GM12874 (cell line): ENCODE measurements at regions not wholly inside any gene's neighbourhood (a gene's known extent, or its start where the extent isn't known, plus 50 kb on each side); places are given as distances from the start of the nearest gene placed in this dataset.

Source experiments
- TF ChIP-seq, protein P1 (sequence below): IDR thresholded peaks from 2 replicates; pipeline ENCODE4 v1.5.1; 2011; ENCODE audit warnings: low read depth, mild to moderate bottlenecking, control low read depth, low read length, moderate library complexity; ENCODE audit not compliant: insufficient read depth

DNA sequence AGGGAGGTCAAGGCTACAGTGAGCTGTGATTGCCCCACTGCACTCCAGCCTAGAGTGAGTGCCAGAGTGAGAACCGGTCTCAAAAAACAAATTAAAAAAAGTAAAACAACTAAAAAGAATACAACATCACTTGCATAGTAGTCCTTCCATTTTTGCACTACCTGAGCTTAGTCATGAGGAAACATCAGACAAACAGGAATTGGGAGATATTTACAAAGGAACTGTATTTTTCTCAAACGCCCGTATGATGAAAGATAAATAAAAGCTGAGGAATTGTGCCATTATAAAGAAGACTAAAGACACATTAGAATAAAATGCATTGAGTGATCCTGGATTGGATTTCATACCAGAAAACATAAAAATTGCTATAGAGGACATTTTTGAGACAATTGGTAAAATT, 50.0 kb upstream of the ATP8B1 start:
- TF ChIP-seq, protein P1, sequence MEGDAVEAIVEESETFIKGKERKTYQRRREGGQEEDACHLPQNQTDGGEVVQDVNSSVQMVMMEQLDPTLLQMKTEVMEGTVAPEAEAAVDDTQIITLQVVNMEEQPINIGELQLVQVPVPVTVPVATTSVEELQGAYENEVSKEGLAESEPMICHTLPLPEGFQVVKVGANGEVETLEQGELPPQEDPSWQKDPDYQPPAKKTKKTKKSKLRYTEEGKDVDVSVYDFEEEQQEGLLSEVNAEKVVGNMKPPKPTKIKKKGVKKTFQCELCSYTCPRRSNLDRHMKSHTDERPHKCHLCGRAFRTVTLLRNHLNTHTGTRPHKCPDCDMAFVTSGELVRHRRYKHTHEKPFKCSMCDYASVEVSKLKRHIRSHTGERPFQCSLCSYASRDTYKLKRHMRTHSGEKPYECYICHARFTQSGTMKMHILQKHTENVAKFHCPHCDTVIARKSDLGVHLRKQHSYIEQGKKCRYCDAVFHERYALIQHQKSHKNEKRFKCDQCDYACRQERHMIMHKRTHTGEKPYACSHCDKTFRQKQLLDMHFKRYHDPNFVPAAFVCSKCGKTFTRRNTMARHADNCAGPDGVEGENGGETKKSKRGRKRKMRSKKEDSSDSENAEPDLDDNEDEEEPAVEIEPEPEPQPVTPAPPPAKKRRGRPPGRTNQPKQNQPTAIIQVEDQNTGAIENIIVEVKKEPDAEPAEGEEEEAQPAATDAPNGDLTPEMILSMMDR = no peak
